ENCODE measurements at regions not wholly inside any gene's neighbourhood (a gene's known extent, or its start where the extent isn't known, plus 50 kb on each side); places are given as distances from the start of the nearest gene placed in this dataset.

DNA sequence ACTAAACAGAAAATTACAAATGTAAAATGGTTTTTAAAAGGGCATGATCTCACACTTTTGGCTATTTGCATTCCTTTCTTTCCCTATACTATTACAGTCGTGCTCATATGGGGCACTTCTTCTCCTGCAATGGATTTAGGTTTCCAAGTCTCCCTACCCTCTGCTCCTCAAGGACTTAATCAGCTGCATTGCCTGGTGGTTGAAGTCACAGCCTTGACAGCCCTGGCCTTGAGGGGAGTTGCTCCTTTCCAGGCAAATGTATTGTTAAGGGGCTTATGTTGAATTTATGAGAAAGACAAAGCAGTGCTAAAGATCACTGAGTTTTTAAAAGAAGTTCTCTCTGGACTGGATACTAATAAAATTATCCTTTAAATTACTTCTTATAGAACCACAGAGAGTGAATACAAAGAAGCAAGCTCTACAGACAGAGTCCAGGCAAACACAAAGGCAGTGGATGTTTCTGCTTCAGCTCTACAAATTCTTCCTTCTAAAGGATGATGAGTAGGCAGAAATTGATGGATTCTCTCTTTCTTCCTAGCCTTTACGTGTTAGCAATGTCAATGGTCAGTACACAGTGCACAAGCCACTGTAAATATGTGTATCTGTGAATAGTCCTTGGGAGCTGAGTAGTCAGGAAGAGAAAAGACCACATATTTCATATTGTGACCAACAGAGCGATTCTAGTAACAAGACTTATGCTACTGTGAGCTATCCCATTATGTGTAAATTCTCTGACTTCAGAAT, 390.9 kb downstream of the TBC1D4 start:
- no peak for TF ChIP-seq CTCF (conservative IDR thresholded peaks at IDR 0.05; ENCODE audit: low read depth, low read length)
- no peak for TF ChIP-seq EZH2 (IDR thresholded peaks at IDR 0.05; ENCODE audit: borderline replicate concordance, low read depth, low read length, poor library complexity, severe bottlenecking)
